ENCODE measurements at regions not wholly inside any gene's neighbourhood (a gene's known extent, or its start where the extent isn't known, plus 50 kb on each side); places are given as distances from the start of the nearest gene placed in this dataset.

- TF ChIP-seq EZH2 (IDR thresholded peaks at IDR 0.05; ENCODE audit: borderline replicate concordance, low read length) (no peak), CTCF (conservative IDR thresholded peaks at IDR 0.05 in 1 of 2, IDR thresholded peaks at IDR 0.05 in 1 of 2; ENCODE audit: extremely low read depth in 1 of 2, insufficient read depth in 1 of 2, low read depth in 1 of 2, low read length in 2 of 2) (no peak)
Observed at GRCh38 chr10:126840576-126841135, 64.6 kb upstream of the DOCK1 start.
